ENCODE measurements at regions not wholly inside any gene's neighbourhood (a gene's known extent, or its start where the extent isn't known, plus 50 kb on each side); places are given as distances from the start of the nearest gene placed in this dataset.
"Not testable (repeated sequence)": the region's sequence is repeated elsewhere in the genome, so short reads cannot be mapped to it uniquely, and the experiment has no call there.

DNA sequence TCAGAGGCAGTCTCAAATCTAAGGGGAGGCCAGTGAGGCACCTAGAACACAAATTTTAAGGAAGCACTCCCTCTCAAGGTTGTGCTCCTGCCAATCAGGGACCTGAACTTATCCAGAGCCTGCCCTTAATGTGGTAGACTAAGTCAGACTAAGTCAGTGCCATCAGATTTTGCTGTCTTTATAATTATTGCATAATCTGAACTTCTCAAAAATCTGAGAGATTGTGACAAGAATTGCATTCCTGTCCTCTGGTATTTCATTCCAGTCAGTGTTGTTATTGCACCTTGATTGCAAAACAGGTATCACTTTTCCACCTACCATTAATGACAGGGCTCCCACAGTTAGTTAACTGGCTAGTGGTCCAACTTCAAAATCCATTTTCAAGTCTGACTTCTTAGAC is 197.1 kb upstream of the HCN1 start:
- peaks cover 0 to 3% (median 0%) of the 10 kb centered on the region in 3 donors for H3K27me3 Mint-ChIP-seq (ENCODE audit: low read depth in 3 of 3)
- H3K4me3 Mint-ChIP-seq, result no peak overlapping the region
- H3K9me3 Mint-ChIP-seq, result peaks cover 16 to 54% (median 33%) of the 10 kb centered on the region in 6 donors
- no peaks in the 10 kb centered on the region for H3K4me1 Mint-ChIP-seq
- H3K36me3 Mint-ChIP-seq, result no peaks in the 10 kb centered on the region
- H3K27ac Mint-ChIP-seq, result no peak overlapping the region
- no peak for DNase-seq

DNA sequence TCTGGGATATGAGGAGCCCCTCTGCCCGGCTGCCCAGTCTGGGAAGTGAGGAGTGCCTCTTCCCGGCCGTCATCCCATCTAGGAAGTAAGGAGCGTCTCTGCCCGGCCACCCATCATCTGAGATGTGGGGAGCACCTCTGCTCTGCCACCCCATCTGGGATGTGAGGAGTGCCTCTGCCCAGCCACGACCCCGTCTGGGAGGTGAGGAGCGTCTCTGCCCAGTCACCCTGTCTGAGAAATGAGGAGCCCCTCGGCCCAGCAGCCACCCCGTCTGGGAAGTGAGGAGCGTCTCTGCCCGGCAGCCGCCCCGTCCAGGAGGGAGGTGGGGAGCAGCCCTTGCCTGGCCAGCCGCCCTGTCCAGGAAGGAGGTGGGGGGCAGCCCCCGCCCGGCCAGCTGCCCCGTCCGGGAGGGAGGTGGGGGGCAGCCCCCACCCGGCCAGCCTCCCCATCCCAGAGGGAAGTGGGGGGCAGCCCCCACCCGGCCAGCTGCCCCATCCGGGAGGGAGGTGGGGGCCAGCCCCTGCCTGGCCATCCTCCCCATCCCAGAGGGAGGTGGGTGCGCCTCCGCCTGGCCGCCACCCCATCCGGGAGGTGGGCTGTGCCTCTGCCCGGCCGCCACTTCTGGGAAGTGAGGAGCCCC is 194.4 kb upstream of the HCN1 start:
- DNase-seq, result not testable (repeated sequence)

DNA sequence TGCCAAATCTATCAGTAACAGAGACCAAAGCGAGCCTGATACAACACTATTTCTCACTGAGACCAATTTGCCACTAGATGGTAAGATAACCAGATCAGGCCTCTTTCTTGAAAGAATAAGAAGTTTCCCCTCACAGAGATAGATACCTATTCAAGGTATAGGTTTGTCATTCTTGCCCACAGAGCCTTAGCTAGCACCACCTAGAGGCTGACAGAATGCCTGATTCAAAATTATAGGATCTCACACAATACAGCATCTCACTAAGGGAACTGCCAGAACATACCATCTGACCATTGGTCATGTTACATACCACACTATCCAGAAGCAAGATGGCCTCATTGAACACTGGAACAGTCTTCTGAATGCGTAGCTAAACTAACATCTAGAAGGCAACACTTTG is 166.6 kb upstream of the HCN1 start:
- peaks cover 0 to 1% (median 0%) of the 10 kb centered on the region in 3 donors for H3K27me3 Mint-ChIP-seq (ENCODE audit: low read depth in 3 of 3)
- H3K27ac Mint-ChIP-seq, result no peak overlapping the region
- H3K9me3 Mint-ChIP-seq, result peaks cover 23 to 72% (median 40%) of the 10 kb centered on the region in 6 donors
- H3K36me3 Mint-ChIP-seq, result peaks cover 0 to 3% (median 0%) of the 10 kb centered on the region in 3 donors
- H3K4me1 Mint-ChIP-seq, result no peaks in the 10 kb centered on the region
- H3K4me3 Mint-ChIP-seq, result no peak overlapping the region
- no peak for DNase-seq

More for the DNA sequence above, 194.4 kb upstream of the HCN1 start:
- not testable (repeated sequence) for H3K4me1 Mint-ChIP-seq; H3K4me3 Mint-ChIP-seq; H3K36me3 Mint-ChIP-seq; H3K27ac Mint-ChIP-seq; H3K27me3 Mint-ChIP-seq (ENCODE audit: low read depth in 3 of 3)
- peaks cover 20 to 55% (median 42%) of the 10 kb centered on the region in 6 donors for H3K9me3 Mint-ChIP-seq

DNA sequence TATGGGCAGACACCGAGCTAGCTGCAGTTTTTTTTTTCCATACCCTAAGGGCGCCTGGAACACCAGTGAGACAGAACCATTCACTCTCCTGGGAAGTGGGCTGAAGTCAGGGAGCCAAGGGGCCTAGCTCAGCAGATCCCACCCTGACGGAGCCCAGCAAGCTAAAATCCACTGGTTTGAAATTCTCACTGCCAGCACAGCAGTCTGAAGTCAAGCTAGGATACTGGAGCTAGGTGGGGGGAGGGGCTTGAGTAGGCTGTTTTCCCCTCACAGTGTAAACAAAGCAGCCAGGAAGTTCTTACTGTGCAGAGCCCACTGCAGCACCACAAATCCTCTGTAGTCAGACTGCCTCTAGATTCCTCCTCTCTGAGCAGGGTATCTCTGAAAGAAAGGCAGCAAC is 151.7 kb upstream of the HCN1 start:
- no peak for DNase-seq
- Mint-ChIP-seq H3K36me3 (no peaks in the 10 kb centered on the region), H3K4me1 (no peaks in the 10 kb centered on the region), H3K9me3 (peaks cover 7 to 60% (median 51%) of the 10 kb centered on the region in 6 donors), H3K4me3 (no peak overlapping the region), H3K27me3 (ENCODE audit: low read depth in 3 of 3) (peaks cover 0 to 6% (median 1%) of the 10 kb centered on the region in 3 donors), H3K27ac (no peak overlapping the region)

DNA sequence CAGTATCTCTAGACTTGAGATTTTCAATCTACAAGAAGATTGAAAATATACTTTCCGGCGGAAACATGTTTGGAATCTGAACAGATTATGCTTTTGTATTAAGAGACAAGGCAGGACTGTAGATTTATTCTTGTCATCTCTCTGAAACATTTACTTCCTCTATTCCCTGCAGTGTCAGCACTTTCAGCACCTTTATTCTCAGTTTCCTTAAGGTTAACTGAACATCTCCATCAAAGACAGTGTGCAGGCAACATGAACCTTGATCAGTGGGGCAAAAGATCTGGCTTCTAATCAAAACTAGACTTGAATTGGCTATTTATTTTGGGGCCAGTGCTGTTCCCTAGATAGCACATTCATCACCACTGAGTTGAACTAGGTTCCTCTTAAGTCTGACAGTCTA is 129.9 kb upstream of the HCN1 start:
- peaks cover 14 to 48% (median 22%) of the 10 kb centered on the region in 6 donors for H3K9me3 Mint-ChIP-seq
- no peaks in the 10 kb centered on the region for H3K4me1 Mint-ChIP-seq
- H3K27ac Mint-ChIP-seq, result no peak overlapping the region
- H3K4me3 Mint-ChIP-seq, result no peak overlapping the region
- DNase-seq, result no peak
- no peaks in the 10 kb centered on the region for H3K27me3 Mint-ChIP-seq (ENCODE audit: low read depth in 3 of 3)
- H3K36me3 Mint-ChIP-seq, result no peaks in the 10 kb centered on the region

DNA sequence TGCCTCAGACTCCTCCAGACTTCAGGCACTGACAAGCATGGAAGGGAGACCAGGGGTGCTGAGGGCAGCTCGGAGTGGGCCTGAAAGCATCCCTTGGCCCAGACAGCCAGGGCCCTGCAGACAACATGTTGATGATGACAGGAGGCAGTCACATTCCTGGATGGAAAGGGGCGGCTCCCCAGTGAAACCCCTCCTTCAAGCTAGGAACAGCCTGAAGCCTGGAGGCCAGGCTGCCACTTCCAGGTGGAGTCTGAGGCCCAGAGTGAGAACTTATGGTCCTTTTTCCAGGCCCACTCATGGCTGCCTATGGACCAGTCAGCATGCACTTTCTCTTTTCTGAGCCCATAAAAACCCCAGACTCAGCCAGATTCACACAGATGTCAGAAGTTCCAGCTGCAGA is 104.2 kb upstream of the HCN1 start:
- peaks cover 0 to 3% (median 0%) of the 10 kb centered on the region in 3 donors for H3K36me3 Mint-ChIP-seq
- H3K9me3 Mint-ChIP-seq, result peaks cover 10 to 55% (median 40%) of the 10 kb centered on the region in 6 donors
- H3K4me3 Mint-ChIP-seq, result no peak overlapping the region

DNA sequence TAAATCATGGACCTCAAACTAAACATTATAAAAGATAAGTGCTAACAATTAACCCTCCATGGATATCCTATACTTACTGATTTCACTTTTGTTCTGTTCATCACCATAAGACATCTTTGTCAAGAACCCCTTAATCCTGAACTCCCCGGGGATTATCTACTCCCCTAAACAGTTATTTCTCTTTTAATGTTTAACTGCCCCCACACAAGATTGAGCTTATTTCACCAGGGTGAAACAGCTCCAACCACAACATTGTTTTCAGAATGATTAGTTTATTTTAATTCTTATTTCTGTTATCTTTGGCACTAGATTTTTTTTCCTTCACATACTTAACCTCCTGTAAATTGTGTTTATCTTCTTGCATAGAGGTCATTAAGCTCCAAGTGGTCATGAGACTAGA is 103.2 kb upstream of the HCN1 start:
- no peak overlapping the region for H3K27ac Mint-ChIP-seq
- H3K27me3 Mint-ChIP-seq (ENCODE audit: low read depth in 3 of 3), result peaks cover 0 to 1% (median 0%) of the 10 kb centered on the region in 3 donors
- H3K9me3 Mint-ChIP-seq, result peaks cover 12 to 52% (median 31%) of the 10 kb centered on the region in 6 donors
- no peak overlapping the region for H3K4me3 Mint-ChIP-seq
- H3K36me3 Mint-ChIP-seq, result no peaks in the 10 kb centered on the region
- DNase-seq, result no peak
- no peaks in the 10 kb centered on the region for H3K4me1 Mint-ChIP-seq

More for the DNA sequence above, 104.2 kb upstream of the HCN1 start:
- H3K4me1 Mint-ChIP-seq, result no peaks in the 10 kb centered on the region
- DNase-seq, result no peak
- H3K27me3 Mint-ChIP-seq (ENCODE audit: low read depth in 3 of 3), result no peaks in the 10 kb centered on the region
- H3K27ac Mint-ChIP-seq, result no peak overlapping the region

DNA sequence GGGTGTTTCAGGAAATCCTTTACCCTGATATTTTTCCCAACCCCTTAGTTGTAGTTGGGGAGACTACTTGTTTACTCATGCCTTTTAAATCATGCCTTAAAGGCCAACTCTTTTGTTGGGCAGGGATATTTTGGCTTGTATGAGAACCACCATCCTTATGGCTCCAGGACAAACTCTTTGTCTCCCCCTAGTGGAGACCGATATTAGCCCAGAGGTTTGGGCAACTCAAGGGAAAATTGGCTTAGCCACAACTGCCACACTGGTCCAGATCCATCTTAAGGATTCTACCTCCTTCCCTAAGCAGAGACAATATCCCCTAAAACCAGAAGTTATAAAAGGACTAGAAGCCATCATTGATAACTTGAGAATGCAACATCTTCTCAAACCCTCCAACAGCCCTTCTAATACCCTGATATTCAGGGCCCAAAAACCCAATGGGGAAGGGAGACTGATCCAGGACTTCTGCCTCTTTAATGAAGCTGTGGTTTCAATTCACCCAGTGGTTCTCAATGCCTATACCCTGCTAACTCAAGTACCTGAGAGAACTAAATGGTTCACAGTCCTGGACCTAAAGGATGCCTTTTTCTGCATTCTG is 100.9 kb upstream of the HCN1 start:
- DNase-seq, result no peak
- no peak overlapping the region for H3K4me3 Mint-ChIP-seq
- no peaks in the 10 kb centered on the region for H3K4me1 Mint-ChIP-seq
- no peaks in the 10 kb centered on the region for H3K36me3 Mint-ChIP-seq
- peaks cover 0 to 1% (median 0%) of the 10 kb centered on the region in 3 donors for H3K27me3 Mint-ChIP-seq (ENCODE audit: low read depth in 3 of 3)
- H3K27ac Mint-ChIP-seq, result no peak overlapping the region
- peaks cover 16 to 48% (median 28%) of the 10 kb centered on the region in 6 donors for H3K9me3 Mint-ChIP-seq

DNA sequence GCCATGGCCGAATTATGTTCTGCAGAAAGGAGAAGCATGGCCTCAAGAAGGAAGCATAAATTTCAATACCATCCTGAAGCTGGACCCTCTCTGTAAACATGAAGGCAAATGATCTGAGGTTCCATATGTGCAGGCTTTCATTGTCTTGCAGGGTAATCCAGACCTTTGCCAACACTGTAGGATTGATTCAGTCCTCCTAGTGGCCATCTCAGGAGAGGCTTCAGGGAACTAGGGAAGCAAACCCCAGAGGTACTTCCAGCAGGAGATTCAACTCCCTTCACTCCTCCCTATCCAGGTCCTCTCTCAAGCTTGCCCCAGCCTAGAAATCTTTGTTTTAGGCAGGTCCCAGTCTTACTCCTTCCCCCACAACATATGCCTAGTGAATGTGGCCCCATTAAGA is 99.3 kb upstream of the HCN1 start:
- H3K4me3 Mint-ChIP-seq, result no peak overlapping the region
- H3K36me3 Mint-ChIP-seq, result no peaks in the 10 kb centered on the region
- no peaks in the 10 kb centered on the region for H3K4me1 Mint-ChIP-seq
- peaks cover 8 to 41% (median 24%) of the 10 kb centered on the region in 6 donors for H3K9me3 Mint-ChIP-seq
- H3K27me3 Mint-ChIP-seq (ENCODE audit: low read depth in 3 of 3), result peaks cover 0 to 1% (median 0%) of the 10 kb centered on the region in 3 donors
- no peak overlapping the region for H3K27ac Mint-ChIP-seq
- DNase-seq, result no peak

DNA sequence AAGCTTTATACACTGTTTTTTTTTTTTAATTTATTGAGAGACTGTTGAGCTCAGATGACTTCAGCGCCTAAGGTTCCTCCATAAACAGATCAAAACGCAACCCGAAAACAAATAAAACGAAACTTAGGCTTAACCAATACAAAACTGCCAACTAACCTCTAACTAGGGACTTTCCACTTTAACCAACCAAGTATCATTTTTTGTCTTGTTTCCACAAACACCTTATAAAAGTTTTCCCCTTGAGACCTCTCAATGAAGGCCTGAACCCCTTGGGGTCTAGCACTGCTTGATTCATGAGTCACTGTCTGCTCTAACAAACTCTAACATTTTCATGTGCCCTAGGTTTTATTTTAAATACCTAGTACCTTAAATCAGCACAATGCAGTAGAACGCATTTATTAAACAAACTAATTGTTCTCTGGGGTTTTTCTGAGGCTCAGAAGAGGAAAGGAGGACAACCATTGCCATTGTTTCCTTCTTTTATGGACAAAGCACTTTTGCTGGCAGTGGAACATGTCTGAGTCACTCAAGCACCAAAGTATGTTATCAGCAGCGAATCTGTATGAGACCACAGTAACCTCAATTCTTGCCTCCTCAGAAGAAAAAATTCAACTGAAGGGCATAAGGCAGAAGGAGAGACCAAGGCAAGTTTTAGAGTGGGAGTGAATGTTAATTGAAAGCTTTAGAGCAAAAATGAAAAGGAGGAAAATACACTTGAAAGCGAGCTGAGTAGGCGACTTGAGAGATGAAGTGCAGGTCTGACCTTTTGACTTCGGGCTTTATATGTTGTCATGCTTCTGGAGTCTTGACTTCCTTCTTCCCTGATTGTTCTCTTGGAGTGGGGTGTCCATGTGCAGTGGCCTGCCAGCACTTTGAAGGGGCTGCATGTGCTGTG is 97.7 kb upstream of the HCN1 start:
- H3K27me3 Mint-ChIP-seq (ENCODE audit: low read depth in 3 of 3), result peaks cover 0 to 1% (median under 1%) of the 10 kb centered on the region in 3 donors
- no peak for DNase-seq
- no peak overlapping the region for H3K27ac Mint-ChIP-seq
- no peaks in the 10 kb centered on the region for H3K36me3 Mint-ChIP-seq
- no peaks in the 10 kb centered on the region for H3K4me1 Mint-ChIP-seq
- H3K4me3 Mint-ChIP-seq, result no peak overlapping the region
- peaks cover 20 to 42% (median 32%) of the 10 kb centered on the region in 6 donors for H3K9me3 Mint-ChIP-seq

DNA sequence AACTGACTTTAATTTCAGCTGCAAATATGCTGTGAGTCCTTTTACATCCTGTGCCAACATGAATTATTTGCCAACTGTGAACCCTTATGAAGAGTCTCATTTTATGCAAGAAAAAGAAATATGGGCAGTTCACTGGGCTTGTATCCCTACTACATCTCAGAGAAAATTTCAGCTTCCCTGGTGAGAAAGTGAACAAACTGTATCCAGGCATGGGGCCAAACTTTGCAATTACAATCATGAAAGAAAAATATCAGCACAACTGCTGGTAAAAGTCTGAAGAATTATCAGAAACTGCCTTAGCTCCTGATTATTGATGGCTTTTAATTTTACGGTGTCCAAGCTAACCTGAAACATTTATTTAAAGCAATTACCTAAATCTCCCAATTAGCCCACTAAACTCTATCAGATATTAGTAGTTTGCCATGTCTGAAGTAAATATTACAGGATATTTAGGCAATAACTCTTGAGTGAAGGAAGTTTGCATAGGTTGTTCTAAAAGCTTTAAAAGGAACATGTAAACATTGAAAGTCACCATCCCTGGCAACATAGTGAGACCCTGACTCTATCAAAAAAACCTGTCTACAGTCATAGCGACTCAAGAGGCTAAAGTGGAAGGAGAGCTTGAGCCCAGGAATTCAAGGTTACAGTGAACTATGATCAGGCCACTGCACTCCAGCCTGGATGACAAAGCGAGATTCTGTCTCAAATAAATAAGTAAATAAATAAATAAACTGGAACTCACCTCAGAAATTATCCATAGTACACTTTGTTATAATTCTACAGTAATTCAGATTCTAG is 83.9 kb upstream of the HCN1 start:
- no peak overlapping the region for H3K27ac Mint-ChIP-seq
- no peak overlapping the region for H3K4me3 Mint-ChIP-seq
- no peaks in the 10 kb centered on the region for H3K4me1 Mint-ChIP-seq
- peaks cover 9 to 58% (median 36%) of the 10 kb centered on the region in 6 donors for H3K9me3 Mint-ChIP-seq
- H3K36me3 Mint-ChIP-seq, result peaks cover 0 to 4% (median 0%) of the 10 kb centered on the region in 3 donors
- H3K27me3 Mint-ChIP-seq (ENCODE audit: low read depth in 3 of 3), result no peaks in the 10 kb centered on the region
- no peak for DNase-seq

DNA sequence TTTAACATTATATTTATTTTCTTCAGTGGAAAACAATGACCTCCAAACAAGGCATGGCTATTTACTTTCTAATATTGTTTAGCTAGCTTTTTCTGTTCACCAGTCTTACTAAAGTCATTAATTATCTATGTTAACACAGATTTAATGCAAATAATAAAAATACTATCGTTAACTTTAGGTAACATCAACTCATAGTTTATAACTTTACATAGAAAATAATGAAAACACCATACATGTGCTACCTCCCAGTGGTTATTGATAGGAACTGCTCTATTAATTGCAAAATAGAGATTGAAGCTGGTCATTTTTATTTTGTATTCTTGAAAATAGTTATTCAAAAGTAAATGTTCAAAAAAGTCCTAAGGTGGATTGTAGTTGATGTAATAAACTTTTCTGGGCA is 78.3 kb upstream of the HCN1 start:
- Mint-ChIP-seq H3K27me3 (ENCODE audit: low read depth in 3 of 3) (no peaks in the 10 kb centered on the region), H3K36me3 (peaks cover 0 to 4% (median 0%) of the 10 kb centered on the region in 3 donors), H3K4me1 (no peaks in the 10 kb centered on the region), H3K27ac (no peak overlapping the region), H3K4me3 (no peak overlapping the region), H3K9me3 (peaks cover 0 to 57% (median 25%) of the 10 kb centered on the region in 6 donors)
- no peak for DNase-seq

DNA sequence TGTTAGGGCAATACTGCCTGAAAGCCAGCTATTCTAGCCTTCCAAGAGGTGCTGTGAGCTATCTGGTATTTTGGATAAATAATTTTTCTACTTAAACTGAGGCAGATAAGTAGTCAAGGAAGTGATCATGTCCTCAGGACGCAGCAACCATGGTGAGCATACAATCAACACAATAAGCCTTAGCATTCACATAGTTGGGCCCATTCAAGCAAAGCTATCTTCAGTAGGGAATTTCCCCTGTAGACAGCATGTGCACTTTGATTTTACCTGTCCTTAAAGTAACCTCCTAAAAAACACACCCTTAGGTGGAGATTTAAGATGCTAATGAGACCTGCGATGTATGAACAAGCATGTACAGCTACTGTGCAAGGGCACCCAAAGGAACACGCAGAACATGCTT is 76.2 kb upstream of the HCN1 start:
- no peaks in the 10 kb centered on the region for H3K36me3 Mint-ChIP-seq
- no peak for DNase-seq
- no peaks in the 10 kb centered on the region for H3K4me1 Mint-ChIP-seq
- H3K27ac Mint-ChIP-seq, result no peak overlapping the region
- no peaks in the 10 kb centered on the region for H3K27me3 Mint-ChIP-seq (ENCODE audit: low read depth in 3 of 3)
- H3K9me3 Mint-ChIP-seq, result peaks cover 5 to 60% (median 18%) of the 10 kb centered on the region in 6 donors
- no peak overlapping the region for H3K4me3 Mint-ChIP-seq

Data from immature natural killer cell (primary cell).